ENCODE measurements at regions not wholly inside any gene's neighbourhood (a gene's known extent, or its start where the extent isn't known, plus 50 kb on each side); places are given as distances from the start of the nearest gene placed in this dataset.

DNA sequence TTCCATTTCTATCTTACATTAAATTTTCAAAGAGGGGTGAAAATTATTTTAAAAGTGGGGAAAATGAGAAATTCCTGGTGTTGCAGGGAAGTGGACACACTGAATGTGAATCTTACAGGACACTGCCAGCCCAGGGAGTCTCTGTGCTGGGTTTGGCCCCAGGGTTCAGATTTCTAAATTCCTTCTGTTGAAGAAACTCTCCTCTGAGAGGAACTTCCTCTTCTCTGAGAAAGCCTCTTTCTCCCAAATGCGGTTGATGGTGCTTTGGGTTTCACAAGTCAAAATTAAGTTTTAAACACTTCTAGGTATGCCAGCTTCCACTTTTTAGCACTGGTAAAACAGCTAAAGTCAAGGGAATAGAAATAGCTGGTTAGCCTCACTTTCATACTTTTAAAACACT, 317.9 kb upstream of the ITGA1 start:
- TF ChIP-seq POLR2A (IDR thresholded peaks at IDR 0.05) (no peak), POLR2AphosphoS5 (IDR thresholded peaks at IDR 0.05) (no peak)
- TF ChIP-seq, protein P1, sequence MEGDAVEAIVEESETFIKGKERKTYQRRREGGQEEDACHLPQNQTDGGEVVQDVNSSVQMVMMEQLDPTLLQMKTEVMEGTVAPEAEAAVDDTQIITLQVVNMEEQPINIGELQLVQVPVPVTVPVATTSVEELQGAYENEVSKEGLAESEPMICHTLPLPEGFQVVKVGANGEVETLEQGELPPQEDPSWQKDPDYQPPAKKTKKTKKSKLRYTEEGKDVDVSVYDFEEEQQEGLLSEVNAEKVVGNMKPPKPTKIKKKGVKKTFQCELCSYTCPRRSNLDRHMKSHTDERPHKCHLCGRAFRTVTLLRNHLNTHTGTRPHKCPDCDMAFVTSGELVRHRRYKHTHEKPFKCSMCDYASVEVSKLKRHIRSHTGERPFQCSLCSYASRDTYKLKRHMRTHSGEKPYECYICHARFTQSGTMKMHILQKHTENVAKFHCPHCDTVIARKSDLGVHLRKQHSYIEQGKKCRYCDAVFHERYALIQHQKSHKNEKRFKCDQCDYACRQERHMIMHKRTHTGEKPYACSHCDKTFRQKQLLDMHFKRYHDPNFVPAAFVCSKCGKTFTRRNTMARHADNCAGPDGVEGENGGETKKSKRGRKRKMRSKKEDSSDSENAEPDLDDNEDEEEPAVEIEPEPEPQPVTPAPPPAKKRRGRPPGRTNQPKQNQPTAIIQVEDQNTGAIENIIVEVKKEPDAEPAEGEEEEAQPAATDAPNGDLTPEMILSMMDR (IDR thresholded peaks at IDR 0.05) = no peak

Measured in stomach (tissue), 4 donors.